Panc1 (cell line): ENCODE measurements at regions not wholly inside any gene's neighbourhood (a gene's known extent, or its start where the extent isn't known, plus 50 kb on each side); places are given as distances from the start of the nearest gene placed in this dataset.

Source experiments
- CTCF ChIP-seq: fragments of 450-650 bp; IDR thresholded peaks from 2 replicates; pipeline ENCODE4 v1.5.1; 2017; ENCODE audit warnings: mild to moderate bottlenecking
- POLR2AphosphoS5 ChIP-seq: IDR thresholded peaks from 2 replicates; pipeline ENCODE4 v1.6.1; 2012; ENCODE audit warnings: mild to moderate bottlenecking, low read depth, low read length, moderate library complexity
- REST ChIP-seq, 2 experiments: IDR thresholded peaks; 2 replicates each; pipeline ENCODE4 v1.6.1; 2011 to 2012; ENCODE audit warnings: low read depth in 2 of 2, control low read depth in 1 of 2, low read length in 1 of 2, mild to moderate bottlenecking in 1 of 2, moderate library complexity in 1 of 2; ENCODE audit not compliant: insufficient read depth in 1 of 2
- SIN3A ChIP-seq: IDR thresholded peaks from 2 replicates; pipeline ENCODE4 v1.6.1; 2012; ENCODE audit warnings: low read depth, mild to moderate bottlenecking, low read length, moderate library complexity, borderline replicate concordance; ENCODE audit not compliant: insufficient read depth
- TCF7L2 ChIP-seq: IDR thresholded peaks from 2 replicates; pipeline ENCODE4 v1.6.1; 2011; ENCODE audit warnings: mild to moderate bottlenecking, low read depth, low read length, inconsistent platforms

- TF ChIP-seq REST (IDR thresholded peaks at IDR 0.05; ENCODE audit: insufficient read depth in 1 of 2, low read depth in 2 of 2, low read length in 1 of 2), result no peak
- TF ChIP-seq CTCF, result no peak
- no peak for TF ChIP-seq TCF7L2
- TF ChIP-seq POLR2AphosphoS5, result no peak
- no peak for TF ChIP-seq SIN3A
Measured at GRCh38 chr12:118743896-118744700, 237.2 kb upstream of the SRRM4 start.
